HL-60/S4 treated with retinoic acid at 250 ng/mL for 4 days and 3 days (cell line): ENCODE measurements at regions not wholly inside any gene's neighbourhood (a gene's known extent, or its start where the extent isn't known, plus 50 kb on each side); places are given as distances from the start of the nearest gene placed in this dataset.

ENCODE experiments used
- in situ Hi-C: fragments of 300-500 bp; cut with MboI; formaldehyde crosslinking; loops from 2 replicates; pipeline ENCODE4 v1.7.0; 2022; ENCODE audit warnings: low sequenced_read_pairs

GRCh38 chr21:16932314-16932713 lies 580.5 kb upstream of the CXADR start:
- in situ Hi-C loops, result loop anchor here (25.0 kb wide), 1 partner anchor 95 kb away; no protein-coding TSS in a partner anchor

DNA sequence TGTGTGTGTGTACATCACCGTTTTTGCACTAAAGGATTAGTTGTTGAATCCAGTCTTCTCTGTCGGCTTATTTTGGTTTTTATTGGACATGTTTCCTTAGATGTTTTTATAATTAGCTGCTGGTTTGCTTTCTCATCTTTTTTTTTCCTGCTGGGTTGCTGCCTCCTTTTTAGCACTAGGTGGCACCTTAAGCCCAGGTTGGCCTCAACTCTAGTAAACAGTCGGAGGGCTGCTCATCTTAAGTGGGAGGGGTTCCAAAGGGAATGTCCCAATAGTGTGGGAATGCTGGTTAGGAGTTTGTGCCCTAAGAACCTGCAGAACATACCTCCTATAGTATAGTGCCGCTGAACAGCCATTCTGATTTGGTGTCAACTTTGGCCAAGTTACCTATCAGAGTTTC lies 570.1 kb upstream of the CXADR start:
- in situ Hi-C loops, result loop anchor here (25.0 kb wide), 1 partner anchor 105 kb away; no protein-coding TSS in a partner anchor

DNA sequence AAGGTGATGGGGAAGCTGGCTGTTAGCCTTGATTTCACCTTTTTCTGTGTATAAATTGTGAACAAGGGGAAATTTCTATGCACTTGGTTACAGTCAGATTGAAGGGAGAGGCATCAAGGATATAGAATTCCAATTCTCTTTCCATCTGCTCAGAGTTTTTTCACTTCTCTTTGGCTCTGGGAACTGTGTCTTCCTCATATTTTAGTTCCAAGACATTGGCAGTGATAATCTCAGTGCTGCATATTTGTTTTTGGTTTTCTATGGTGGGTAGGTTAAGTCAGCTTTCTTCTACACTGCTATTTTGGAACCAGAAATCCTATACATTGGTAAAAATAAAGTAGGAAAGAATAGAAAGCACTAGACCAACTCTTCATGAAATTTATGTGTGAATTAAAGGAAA lies 569.6 kb upstream of the CXADR start:
- in situ Hi-C loops, result loop anchor here (25.0 kb wide), 1 partner anchor 106 kb away; no protein-coding TSS in a partner anchor

DNA sequence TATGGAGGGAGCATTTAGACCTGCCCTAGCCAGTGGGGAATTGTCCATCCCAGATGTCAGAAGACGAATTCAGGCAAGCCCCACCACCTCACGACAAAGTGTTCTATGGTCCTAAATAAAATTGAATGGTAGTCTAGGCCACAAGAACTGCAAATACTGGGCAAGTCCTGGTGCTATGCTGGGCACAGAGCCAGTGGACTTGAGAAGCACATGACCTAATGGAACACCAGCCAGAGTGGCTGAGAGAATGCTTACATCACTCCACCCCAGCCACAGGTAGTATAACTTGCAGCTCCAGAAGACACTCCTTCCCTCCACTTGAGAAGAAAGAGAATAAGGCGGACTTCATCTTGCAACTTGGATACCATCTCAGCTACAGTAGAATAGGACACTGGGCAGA lies 567.3 kb upstream of the CXADR start:
- in situ Hi-C loops, result loop anchor here (25.0 kb wide), 1 partner anchor 108 kb away; no protein-coding TSS in a partner anchor

DNA sequence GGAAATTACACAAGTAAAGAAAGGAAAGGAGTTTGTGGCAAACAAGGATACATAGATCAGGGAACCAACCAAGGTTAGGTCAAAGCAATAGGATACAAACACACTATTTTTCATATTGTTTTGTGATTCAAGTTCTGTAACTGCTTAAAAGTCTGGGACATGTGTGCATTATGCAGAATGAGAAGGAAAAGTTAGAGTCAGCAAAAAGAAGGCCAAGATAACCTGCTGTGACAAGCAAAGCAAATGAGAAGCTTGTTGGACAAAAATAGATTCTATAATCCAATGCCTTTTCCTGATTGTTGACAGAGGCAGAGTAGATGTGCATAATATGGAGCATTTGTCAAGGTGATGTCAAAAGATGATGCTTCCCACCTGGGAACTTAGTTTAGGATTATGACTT lies 556.0 kb upstream of the CXADR start:
- in situ Hi-C loops, result no loop called here

DNA sequence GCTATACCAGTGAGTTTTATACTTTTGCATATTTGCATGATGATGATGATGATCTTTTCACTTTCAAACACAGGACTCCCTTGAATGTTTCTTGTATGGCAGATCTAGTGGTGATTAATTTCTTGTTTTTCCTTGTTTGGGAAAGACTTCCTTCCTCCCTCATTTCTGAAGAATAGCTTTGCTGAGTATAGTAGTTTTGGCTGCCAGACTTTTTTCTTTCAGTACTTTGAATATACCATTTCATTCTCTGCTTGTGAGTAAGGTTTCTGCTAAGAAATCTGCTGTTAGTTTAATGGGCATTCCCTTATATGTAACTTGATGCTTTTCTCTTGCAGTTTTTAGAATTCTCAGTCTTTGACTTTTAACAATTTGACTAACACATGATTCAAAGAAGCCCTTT lies 547.4 kb upstream of the CXADR start:
- in situ Hi-C loops, result no loop called here

GRCh38 chr21:16968436-16968835 lies 544.4 kb upstream of the CXADR start:
- in situ Hi-C loops, result no loop called here

DNA sequence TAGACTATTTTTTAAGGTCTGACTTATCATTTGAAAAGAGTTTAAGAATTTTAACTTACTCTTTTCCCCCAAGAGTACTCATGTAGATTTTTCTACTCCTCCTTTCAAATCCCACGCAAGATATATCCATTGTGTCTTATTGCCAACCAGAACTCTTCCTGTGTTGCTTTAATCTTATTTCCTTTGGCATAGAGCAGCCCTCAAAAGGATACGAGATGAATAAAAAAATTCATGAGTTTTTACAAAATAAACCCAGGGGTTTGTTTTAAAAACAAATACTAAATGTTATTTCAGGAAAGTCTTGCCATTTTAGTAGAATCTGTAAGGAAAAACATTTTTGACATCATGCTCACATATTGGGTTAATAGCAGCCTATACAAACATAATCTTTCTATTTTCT lies 543.2 kb upstream of the CXADR start:
- in situ Hi-C loops, result no loop called here

GRCh38 chr21:16974060-16974459 lies 538.8 kb upstream of the CXADR start:
- in situ Hi-C loops, result no loop called here

- in situ Hi-C loops, result no loop called here
These were observed 536.6 kb upstream of the CXADR start for GRCh38 chr21:16976193-16976592.

DNA sequence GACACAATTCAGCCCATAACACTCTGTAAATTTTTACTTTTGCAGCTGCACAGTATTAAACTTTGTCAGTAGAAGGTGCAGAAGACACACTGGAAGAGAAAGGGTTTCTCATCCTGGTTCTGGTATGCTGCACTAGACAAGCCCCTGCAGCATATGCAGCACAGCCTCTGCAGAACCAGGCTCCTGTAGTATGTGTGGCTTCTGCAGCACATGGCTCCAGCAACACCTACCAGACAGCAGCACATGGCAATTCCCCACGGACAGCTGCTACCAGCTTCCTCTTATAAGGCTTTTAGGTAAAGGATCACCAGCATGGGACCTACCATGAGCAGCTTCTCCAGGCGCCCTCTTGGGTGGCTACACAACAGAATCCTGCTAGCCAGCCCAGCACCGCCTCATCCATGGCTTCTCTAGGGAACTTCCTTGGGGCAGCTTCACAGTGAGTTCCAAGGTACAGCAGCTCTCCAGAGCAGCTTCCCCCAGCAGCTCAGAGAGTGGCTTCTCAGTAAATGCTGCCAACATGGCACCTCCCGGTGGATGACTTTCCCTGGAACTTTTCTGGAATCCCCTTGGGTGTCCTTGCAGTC lies 534.4 kb upstream of the CXADR start:
- in situ Hi-C loops, result no loop called here

DNA sequence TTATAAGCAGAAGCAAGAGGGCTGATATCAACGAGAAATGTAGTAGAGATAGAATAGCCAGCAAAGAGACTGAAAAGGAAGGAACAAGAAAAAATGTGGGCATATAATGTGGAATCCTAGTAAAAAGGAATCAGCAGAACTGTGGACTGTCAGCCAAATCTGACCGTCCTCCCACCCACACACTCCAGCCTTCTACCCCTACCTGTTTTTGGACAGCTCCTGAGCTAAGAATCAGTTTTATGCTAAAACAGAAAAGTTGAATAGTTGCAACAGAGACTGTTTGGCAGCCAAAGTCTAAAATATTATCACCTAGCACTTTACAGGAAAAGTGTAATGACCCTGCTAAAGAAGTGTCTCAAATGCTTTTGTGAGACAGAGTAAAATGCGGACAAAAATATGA lies 533.3 kb upstream of the CXADR start:
- in situ Hi-C loops, result no loop called here

GRCh38 chr21:16983420-16983819 lies 529.4 kb upstream of the CXADR start:
- in situ Hi-C loops, result no loop called here

GRCh38 chr21:16992448-16992847 lies 520.4 kb upstream of the CXADR start:
- in situ Hi-C loops, result no loop called here

DNA sequence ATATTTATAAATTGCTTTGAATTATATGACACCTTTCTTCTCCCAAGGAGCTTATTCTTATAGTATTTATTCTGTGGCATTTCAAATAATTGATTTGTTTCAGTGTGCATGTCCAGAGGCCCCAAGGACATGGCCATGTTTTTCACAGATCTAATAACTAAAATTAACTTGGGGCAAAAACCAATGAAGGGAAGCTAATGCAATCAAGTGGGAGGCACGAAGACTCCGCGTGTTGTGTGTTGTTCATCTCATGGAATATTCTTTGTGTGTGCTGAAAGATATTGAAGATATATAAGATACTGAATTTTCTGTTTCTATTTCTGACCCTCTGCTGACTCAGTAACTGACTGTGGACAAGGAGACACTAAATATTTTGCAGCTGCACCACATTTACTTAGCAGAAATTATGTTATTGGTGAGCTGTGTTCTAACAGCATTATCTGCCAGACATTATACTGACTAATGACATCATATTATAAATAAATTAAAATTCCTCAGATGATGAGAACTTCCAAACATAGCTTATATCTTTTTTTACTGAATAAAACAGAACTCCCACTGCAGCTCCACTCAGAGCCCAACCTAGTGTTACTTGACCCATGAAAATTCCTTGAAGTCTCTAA lies 519.3 kb upstream of the CXADR start:
- in situ Hi-C loops, result no loop called here

GRCh38 chr21:17002594-17003257 lies 510.1 kb upstream of the CXADR start:
- in situ Hi-C loops, result no loop called here

- in situ Hi-C loops, result no loop called here
These were observed 509.6 kb upstream of the CXADR start for GRCh38 chr21:17003258-17003615.

DNA sequence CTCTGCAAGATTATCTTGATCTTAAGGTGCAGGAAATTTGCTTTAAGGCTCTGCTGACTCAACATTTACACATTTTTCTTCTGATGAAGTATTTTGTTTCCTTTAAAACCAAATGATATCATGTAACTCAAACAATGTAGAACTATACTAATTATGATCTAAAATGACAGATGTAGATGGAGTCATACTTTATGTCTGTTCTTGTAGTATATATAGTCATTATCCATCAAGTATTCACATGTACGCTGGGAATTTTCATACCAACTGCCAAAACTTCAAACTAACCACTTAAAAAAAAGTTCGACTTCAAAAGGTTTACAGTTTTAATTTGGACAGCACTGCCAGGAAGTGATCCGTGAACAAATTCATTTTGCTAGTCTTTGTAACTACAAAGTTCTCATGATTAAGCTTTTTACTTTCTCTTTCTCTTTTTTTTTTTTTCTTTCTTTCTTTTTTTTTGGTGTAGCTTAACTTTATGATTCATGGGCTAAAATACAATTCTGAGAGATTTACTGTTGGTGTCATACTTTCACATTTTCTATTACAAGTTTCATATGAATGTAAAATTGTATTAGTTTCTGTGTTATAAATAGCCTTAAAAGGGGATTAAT lies 509.0 kb upstream of the CXADR start:
- in situ Hi-C loops, result no loop called here

GRCh38 chr21:17032141-17032655 lies 480.6 kb upstream of the CXADR start:
- in situ Hi-C loops, result no loop called here

- in situ Hi-C loops, result no loop called here
These were observed 468.1 kb upstream of the CXADR start for GRCh38 chr21:17044696-17045095.

DNA sequence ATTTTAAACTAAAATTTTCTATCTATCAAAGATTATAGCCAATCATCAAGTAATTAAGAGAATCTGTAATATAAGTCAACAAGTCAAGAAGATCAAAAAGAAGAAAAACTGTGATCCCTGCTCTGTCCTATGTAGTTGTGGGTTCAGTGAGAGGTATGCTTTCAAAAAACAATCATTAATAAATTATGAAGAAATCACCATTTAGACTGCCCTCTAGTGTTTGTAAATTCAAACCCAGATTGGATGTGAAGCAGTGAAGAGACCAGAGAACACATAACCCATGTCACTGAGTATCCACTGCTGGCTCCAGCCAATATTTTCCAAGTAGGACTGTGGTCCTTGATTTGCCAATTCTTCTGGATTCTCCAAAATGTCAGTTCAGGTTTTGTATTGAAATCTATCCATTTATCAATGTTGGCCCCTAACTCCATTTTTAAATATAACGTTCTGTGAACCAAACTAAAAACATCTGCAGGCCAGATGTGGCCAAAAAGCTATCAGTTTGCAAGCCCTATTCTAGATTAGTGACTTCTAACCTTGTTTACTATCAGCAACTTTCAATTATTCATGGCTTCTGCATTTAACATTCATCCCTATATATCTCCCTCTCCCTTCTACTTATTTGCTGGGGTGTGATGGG lies 467.5 kb upstream of the CXADR start:
- in situ Hi-C loops, result no loop called here
